Esophagus muscularis mucosa (tissue), 3 donors: ENCODE measurements at regions not wholly inside any gene's neighbourhood (a gene's known extent, or its start where the extent isn't known, plus 50 kb on each side); places are given as distances from the start of the nearest gene placed in this dataset.

Experiments used
- POLR2A ChIP-seq: fragments of 450-650 bp; IDR thresholded peaks from one replicate; pipeline ENCODE4 v1.6.1; 2017; ENCODE audit warnings: antibody characterized with exemption, moderate library complexity, mild to moderate bottlenecking, low read depth
- TF ChIP-seq, protein P1 (sequence below), 3 experiments: fragments of 200-600 bp in 2 of 3; fragments of 450-650 bp in 1 of 3; sonication (generic) in 2 of 3; IDR thresholded peaks; one replicate each; pipeline ENCODE4 v1.5.1; 2017 to 2019; ENCODE audit warnings: antibody characterized with exemption in 3 of 3, mild to moderate bottlenecking in 2 of 3, moderate library complexity in 1 of 3

- TF ChIP-seq, protein P1, sequence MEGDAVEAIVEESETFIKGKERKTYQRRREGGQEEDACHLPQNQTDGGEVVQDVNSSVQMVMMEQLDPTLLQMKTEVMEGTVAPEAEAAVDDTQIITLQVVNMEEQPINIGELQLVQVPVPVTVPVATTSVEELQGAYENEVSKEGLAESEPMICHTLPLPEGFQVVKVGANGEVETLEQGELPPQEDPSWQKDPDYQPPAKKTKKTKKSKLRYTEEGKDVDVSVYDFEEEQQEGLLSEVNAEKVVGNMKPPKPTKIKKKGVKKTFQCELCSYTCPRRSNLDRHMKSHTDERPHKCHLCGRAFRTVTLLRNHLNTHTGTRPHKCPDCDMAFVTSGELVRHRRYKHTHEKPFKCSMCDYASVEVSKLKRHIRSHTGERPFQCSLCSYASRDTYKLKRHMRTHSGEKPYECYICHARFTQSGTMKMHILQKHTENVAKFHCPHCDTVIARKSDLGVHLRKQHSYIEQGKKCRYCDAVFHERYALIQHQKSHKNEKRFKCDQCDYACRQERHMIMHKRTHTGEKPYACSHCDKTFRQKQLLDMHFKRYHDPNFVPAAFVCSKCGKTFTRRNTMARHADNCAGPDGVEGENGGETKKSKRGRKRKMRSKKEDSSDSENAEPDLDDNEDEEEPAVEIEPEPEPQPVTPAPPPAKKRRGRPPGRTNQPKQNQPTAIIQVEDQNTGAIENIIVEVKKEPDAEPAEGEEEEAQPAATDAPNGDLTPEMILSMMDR (IDR thresholded peaks at IDR 0.05): no peak
- no peak for TF ChIP-seq POLR2A
These were observed 1188.3 kb downstream of the BRINP3 start for GRCh38 chr1:189289346-189289745.
